Left forelimb (tissue), 1 donor: ENCODE measurements at regions not wholly inside any gene's neighbourhood (a gene's known extent, or its start where the extent isn't known, plus 50 kb on each side); places are given as distances from the start of the nearest gene placed in this dataset.

Experiments used
- DNase-seq: peaks from one replicate; pipeline ENCODE4 v3.0.0-alpha.2; 2018; ENCODE audit warnings: low spot score

DNA sequence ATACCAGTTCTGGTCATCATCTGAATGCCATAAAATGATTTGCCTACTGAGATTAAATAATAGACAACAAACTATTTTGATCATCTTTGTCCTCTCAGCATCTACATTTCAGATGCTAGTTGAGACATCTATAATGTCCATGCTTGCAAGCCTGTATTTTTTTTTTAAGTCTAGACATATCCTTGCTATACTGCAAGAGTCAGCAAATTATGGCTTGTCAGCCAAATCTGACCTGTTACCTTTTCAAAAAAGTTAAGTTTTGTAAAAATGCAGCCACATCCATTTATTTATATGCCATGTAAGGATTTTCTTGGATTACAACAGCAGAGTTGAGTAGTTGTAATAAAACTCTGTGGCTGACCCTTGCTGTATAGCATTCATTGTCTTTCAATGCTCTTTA is 1355.7 kb upstream of the FAM98A start:
- no peak for DNase-seq

DNA sequence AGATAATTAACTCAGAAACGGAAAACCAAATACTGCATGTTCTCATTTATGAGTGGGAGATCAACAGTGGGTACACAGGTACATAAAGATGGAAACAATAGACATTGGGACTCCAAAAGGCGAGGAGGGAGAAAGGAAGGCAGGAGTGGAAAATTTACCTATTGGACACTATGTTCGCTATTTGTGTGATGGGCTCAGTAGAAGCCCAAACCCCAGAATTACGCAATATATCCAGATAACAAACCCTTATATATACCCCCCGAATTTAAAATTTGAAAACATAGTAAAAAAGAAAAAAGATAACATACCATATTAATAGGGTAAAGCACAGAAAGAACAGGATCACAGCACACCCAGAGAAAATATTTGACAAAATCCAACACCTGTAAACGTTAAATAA is 1351.7 kb upstream of the FAM98A start:
- no peak for DNase-seq

DNA sequence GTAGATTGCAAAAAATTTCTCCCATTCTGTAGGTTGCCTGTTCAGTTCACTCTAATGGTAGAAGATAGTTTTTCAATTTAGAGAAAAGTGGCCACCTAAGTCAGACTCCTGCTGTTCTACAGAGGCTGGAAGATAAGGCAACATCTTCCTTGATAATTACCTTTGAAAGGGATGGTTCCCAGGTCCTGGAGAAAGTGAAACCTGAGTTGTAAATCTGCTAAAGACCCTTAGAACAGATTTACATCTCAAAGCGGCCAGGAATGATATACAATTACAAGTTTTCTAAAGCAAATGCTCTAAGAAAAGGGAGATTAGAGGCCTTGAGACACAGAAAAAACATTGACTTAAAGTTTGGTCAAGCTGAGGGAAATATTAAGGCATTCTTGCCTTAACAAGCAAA is 1350.2 kb upstream of the FAM98A start:
- no peak for DNase-seq

DNA sequence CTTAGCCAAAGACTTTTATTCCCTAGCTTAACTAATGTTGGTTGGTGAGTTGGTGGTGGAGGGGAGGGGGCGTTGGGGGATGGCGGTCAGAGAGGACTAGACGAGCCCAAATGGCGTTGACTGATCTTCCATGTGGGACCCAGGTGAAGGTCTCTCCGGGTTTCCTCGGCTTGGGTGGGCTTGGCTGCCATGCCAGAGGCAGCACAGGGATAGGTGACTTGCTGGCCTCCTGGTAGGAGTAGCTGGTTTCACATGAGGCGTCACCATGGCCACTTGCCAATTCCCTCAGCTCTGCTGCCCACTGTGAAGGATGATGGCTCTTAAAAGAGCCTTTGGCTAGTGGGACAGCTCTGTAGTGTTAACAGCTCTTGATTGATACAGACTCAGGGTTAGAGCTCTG is 1337.0 kb upstream of the FAM98A start:
- no peak for DNase-seq

DNA sequence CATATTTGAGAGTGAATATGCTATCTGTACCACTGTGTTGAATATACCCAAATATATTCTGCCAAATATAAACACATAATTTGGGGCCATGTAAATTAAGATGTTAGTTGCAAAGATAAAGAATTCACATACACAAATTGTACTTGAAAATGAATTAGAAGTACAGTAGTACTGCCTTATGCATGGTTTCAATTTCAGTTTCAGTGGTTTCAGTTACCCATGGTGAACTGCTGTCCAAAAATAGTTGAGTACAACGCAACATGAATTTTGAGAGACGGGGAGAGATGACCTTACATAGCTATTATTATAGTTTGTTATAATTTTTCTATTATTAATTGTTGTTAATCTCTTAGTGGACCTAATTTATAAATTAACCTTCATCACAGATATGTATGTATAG is 1313.0 kb upstream of the FAM98A start:
- no peak for DNase-seq

DNA sequence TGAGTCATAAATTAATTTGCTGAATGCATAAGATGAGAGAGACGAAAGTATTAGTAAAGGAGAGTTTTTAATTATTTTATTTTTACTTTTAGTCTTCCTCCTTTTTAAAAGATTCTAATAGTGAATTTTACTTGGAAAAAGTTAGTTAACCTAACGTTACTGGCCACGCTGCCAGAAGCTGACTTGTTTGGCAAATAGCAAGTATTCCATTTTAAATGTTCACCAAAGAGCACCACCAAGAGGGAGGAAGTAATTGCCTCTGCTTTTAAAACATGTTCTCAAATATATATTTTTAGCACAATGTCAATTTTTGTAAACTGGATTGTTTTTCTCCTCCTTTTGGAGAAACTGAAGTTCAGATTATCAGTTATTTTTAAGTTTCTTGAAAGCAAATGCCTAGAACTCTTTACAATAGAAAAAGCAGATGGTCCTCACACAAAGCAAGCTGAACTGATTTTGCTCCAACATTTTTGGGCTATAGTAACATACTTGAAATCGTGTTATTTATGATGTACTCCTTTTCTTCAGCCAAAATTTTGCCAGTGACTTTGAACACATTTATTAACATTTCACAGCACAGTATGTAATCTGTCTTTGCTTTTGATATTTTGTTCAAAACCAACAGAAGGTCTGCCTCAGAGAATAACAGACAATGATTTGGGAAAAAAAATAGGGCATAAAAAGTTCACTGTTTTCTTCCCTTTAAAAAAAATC is 1311.0 kb upstream of the FAM98A start:
- DNase-seq: no peak

DNA sequence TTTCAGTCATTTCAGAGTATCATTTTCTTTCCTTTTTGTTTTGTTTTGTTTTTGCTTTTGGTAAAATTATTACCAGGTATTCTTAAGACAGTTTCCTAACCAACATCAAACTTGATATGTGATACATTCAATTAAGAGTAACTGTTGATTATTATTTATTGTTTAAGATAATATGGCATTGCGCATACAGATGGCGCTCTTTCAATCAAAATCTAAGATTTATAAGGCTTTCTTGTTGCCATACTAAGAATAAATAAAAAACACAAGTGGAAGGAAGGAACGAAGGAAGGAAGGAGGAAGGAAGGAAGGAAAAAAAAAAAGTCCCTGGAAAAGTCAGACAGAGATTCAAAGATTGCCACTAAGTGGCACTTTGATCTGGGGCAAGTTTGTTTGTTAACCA is 1308.7 kb upstream of the FAM98A start:
- DNase-seq: no peak

DNA sequence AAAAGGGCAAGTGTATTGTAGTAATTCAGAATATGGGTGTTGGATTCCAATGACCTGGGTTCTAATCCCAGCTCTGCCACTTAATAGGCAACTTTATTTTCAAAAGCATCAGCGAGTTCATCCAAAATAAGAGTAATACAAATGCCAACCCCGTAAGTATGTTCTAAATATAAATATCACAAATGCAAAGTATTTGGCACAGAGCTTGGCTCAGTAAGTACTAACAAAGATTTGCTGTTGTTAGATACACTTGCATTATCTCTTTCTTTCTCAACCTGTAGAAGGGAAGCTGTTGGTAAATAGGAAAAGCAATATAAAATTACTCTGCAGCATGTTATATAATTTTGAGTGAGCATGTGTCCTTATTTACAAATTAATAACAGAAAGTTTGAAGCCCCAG is 1302.6 kb upstream of the FAM98A start:
- DNase-seq: no peak

DNA sequence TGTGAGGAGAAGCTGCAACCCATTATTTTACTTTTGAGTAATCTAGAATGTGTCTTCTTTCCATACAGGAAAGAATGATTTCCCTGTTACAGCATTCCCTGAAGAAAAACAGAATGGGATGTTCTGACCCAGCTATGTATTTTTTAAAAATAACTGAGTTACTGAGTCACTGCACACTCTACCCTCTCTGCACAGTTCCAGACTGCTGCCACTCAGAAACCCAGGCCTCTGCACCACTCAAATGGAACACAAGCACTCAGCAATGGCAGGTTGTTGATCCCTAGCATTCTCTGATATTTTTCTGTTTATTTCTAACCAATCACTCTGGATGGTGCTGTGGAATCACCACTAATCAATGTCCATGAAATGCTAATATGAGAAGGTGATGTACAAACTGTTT is 1300.0 kb upstream of the FAM98A start:
- no peak for DNase-seq

DNA sequence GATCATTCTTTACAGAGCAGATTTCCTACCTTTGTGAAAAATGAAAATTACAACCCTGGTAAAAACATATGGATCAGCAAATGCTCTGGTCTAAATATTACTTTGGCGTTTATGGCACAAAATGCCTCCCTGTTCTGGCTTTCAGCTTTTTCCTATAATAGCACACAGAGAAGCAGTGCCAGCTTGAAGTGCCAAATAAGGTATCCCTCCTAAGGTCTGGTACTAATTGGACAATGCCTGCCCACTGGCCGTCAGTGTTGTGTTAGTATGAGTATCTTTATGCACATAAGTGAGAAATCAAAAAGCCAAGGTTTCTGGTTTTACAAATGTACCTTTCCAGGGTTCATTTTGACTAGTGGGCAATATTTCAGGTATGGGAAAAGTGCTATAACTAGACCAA is 1293.7 kb upstream of the FAM98A start:
- no peak for DNase-seq

DNA sequence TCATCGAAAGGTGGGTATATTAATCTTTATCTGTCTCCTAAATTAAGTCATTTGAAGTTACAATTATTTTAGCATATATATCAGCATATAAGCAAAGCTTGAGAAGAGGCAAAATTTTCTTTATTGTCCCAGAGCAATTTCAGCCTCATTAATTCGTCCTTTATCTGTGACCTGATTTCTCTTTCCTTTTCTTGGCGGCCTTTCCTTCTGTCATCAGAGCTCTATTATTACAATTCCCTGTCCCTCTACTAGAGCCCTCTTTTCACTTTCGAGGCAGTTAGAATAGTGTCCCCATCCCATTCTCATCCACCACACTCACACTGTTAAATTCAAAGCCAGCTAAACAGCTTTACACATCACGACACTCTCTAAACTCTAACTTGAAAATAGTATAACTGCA is 1293.2 kb upstream of the FAM98A start:
- no peak for DNase-seq

DNA sequence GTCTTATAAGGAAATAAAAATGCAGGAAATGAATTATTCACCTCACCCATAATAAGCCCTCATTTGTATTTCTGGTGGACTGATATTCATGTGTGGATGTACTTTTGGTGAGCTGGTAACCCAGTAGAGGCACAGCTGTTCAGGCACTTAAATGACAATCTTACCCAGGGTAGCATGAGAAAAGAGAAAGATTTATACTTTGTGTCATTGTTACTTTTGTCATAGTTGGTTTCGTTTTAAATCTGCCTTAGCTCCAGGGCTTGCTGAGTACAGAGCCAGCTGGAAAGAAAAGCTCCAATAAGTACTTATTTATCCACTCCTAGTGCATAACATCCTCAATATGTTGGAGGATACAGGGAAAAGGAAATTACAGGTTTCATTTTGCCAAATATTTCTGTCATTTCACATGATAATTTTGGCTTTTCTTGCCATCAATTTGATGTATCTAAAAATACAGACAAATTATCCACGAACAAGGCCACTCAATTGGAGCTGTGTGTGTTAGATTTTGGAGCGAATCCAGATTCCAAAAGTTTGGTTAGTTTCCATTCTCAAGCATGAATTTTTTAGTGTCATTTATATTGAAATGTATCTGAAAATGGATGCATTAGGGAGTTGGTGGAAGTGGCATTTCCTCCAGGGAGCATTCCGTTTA is 1276.1 kb upstream of the FAM98A start:
- DNase-seq: no peak

DNA sequence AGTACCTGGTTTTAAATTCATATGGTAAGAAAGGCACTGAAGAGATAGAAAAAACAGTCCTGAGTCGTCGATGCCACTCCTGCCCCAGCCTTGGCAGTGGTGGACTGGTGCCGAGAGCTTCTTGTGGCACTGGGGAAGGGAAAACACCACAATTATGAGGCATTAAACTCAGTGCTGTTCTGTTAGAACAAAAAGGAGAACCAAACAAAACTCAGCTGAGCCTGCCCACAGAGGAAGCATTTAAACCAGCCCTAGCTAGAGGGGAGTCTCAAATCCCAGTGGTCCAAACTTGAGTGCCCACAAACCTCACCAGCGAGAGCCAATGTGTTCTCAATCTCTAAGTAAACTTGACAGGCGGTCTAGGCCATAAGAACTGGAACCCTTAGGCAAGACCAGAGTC is 1254.5 kb upstream of the FAM98A start:
- DNase-seq: no peak

DNA sequence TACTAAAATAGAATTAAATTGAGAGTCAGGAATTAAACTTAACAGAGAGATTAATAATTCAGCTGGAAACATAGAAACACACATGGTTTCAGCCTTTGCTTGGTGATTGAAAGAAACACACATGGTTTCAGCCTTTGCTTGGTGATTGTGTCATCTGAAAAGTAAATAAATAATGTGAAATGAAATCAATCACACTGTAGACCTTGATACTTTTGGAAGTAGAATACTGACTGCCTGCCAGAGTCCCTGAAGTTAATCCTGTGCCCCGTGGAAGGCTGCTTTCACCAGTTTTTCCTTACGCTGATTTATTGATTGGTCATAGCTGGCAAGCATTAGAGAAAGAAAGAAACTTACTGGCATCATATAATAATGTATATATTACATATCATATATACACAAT is 1252.7 kb upstream of the FAM98A start:
- DNase-seq: no peak

DNA sequence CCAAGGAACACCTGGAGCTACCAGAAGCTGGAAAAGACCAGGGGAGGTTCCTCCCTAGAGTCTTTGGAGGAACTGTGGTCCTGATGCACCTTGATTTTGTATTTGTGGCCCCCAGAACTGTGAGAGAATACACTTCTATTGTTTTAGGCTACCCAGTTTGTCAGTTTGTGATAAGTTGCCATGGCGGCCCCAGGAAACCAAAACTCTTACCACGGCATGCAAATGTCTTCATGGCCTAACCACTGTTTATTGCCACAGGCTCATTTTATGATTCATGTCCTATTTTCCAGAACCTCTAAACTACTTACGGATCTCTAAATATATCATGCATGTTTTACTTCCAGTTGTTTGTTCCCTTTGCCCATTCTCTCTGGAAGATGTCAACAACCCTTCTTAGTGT is 1250.7 kb upstream of the FAM98A start:
- DNase-seq: no peak

DNA sequence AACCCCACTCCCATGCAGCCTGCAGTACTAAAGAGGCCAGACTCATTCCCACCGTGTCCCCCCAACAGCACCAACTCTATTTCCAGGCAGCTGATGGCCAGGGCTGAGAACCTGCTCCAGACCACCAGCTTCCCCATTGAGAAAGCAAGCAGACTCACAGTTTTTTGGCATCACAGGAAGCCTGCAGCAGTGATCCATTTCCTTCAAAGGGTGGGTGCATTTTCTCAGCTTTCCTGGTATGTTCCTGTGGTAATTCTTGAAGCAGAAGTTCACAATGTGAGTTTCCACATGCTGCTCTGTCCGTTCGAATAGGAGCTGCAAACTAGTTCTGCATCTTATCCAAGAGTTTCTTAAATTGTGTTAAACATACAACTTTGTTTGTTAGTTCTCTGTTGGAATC is 1249.6 kb upstream of the FAM98A start:
- DNase-seq: no peak

DNA sequence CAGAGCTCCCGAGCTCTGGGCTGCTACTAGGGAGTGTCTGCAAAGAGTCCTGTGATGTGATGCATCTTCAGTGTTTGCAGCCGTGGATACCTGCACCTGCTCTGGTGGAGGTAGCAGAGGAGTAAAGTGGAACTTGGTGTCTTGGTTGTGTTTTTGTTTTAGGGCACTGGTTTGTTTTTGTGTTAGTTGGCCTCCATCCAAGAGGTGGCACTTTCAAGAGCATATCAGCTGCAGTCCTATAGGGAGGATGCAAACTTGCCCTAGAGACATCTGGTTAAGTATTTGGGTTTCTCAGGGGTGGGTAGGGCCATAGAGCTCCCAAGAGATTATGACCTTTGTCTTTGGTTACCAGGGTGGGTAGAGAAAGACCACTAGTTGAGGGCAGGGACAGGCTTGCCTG is 1249.0 kb upstream of the FAM98A start:
- no peak for DNase-seq

DNA sequence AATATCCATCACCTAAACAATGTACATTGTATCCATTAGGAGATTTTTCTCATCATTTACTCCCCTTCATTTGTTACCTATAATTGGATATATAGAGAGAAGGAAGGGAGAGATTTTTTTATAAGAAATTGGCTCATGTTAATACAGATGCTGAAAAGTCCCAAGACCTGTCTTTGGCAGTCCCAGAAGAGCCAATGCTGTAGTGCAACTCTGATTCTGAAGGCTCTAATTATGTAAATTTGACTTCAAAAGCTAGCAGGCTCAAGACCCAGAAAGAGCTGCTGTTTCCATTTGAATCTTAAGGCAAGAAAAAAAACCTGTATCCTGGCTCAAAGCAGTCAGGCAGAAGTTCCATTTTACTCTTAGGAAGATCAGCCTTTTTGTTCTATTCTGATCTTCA is 1245.5 kb upstream of the FAM98A start:
- DNase-seq: no peak

DNA sequence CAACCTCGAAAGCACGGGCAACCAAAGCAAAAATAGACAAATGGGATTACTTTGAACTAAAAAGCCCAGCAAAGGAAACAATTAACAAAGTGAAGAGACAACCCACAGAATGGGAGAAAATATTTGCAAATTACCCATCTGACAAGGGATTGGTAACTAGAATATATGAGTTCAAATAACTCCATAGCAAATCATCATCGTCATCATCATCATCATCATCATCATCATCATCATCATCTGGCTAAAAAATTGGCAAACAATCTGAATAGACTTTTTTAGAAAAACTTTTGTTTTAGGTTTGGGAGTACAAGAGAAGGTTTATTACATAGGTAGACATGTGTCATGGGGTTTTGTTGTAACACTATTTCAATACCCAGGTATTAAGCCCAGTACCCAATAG is 1239.3 kb upstream of the FAM98A start:
- no peak for DNase-seq

DNA sequence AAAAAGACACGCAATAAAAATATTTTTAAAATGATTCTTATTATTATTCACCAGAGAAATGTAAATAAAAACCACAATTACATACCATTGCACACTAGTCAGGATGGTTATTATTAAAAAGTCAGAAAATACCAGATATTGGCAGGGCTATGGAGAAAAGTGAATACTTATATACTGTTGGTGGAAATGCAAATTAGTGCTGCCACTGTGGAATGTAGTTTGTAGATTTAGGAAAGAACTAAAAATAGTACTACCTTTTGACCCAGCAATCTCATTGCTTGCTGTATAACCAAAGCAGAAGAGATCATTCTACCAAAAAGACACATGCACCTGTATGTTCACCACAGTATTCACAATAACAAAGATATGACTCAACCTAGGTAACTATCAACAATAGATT is 1237.3 kb upstream of the FAM98A start:
- DNase-seq: no peak

DNA sequence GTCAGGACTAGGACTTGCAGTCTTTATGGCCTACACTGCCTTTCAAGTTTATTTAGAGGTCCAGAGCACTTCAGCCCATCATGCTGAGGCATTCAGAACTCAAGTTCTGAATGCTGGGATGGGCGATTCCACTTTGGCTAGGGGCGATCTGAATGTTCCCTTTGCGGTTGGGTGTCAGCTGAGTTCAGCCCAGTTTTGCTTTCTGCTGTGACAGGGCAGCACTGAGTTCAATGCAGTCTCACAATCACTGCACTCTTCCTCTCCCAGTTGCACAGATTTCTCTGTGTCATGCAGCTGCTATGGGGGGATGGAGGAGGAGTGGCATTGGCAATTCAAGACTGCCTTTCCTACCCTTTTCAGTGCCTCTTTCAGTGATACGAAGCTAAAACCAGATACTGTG is 1232.0 kb upstream of the FAM98A start:
- DNase-seq: no peak

DNA sequence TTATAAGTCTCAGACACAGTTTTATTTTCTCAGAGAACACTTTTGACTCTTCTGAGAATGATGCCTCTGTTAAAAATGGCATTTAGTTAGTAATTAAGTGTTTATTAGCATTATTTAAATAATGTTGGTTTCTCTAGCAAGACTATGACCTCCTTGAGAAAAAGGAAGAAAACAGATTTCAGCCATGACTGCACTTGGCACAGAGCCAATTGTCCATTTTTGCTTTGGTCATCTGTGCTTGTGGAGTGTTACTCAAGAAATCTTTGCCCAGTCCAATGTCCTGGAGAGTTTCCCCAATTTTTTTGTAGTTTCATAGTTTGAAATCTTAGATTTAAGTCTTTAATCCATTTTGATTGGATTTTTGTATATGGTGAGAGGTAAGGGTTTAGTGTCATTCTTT is 1229.4 kb upstream of the FAM98A start:
- DNase-seq: no peak

DNA sequence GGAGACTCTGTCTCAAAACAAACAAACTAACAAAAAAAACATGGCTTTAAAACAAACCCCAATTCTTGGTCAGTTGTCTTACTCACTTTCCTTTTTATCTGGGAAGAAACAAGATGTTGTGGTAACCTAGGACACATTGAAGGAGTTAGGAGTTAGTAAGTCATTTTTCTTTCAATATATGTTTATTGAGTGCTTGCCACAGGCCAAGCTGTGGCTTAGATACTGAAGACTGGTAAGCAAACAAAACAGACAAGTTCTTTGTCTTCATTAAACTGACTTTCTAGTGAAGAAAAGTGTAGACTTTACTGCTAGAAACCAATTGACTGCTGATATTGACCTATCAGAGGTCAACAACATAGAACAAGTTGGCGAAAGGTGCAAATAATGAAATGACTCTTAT is 1228.3 kb upstream of the FAM98A start:
- no peak for DNase-seq

DNA sequence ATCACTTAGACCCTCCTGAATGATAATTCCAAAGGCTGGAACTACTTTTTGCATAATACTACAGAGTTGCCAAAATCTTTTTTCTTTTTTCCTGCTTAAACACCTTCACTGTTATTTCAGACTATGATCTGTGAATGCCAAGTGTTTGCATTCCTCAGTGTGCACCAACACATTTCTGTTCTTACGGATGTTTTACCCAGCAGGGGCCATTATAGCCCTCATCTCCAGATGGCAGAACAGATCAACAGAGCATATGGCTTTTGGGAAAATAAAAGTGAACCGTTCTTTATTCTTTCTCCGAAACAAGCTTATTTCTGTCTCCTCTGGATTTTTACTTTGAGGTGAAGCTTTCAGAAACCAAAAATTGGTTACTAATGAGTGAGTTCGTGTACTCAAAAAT is 1226.6 kb upstream of the FAM98A start:
- DNase-seq: no peak
